Esophagus squamous epithelium (tissue), 5 donors: ENCODE measurements at regions not wholly inside any gene's neighbourhood (a gene's known extent, or its start where the extent isn't known, plus 50 kb on each side); places are given as distances from the start of the nearest gene placed in this dataset.
"Not testable (repeated sequence)": the region's sequence is repeated elsewhere in the genome, so short reads cannot be mapped to it uniquely, and the experiment has no call there.

Experiments
- DNase-seq: peaks from one replicate; lab custom pipeline; 2025; lab: John Stamatoyannopoulos, UW
- H3K27ac ChIP-seq, 4 donors: fragments of 200-600 bp; sonication (generic); one replicate each; pipeline ENCODE4 v1.5.1; 2016 to 2019; ENCODE audit warnings: mild to moderate bottlenecking in 1 of 4
- H3K27me3 ChIP-seq, 4 donors: fragments of 200-600 bp; sonication (generic); 1 replicate in 3 of 4; 2 replicates in 1 of 4; pipeline versions ENCODE4 v1.5.1 to v1.6.0; 2017 to 2021; ENCODE audit warnings: antibody characterized with exemption in 1 of 4
- H3K36me3 ChIP-seq, 3 donors: fragments of 200-600 bp; sonication (generic); one replicate each; pipeline ENCODE4 v1.5.1; 2016 to 2019
- H3K4me1 ChIP-seq, 3 donors: fragments of 200-600 bp; sonication (generic); one replicate each; pipeline ENCODE4 v1.5.1; 2017 to 2019
- H3K4me3 ChIP-seq, 4 donors: fragments of 200-600 bp; sonication (generic); 1 replicate in 3 of 4; 2 replicates in 1 of 4; pipeline ENCODE4 v1.5.1; 2016 to 2019; ENCODE audit warnings: mild to moderate bottlenecking in 2 of 4, moderate library complexity in 1 of 4
- H3K9me3 ChIP-seq, 3 donors: fragments of 200-600 bp; sonication (generic); one replicate each; pipeline ENCODE4 v1.5.1; 2016 to 2019
- CTCF ChIP-seq, 6 experiments: fragments of 450-650 bp in 4 of 6; fragments of 200-600 bp in 2 of 6; sonication (generic) in 2 of 6; IDR thresholded peaks; one replicate each; pipeline ENCODE4 v1.5.1; 2016 to 2019; ENCODE audit warnings: antibody characterized with exemption in 6 of 6, mild to moderate bottlenecking in 4 of 6, moderate library complexity in 4 of 6
- POLR2A ChIP-seq, 4 donors: fragments of 450-650 bp; IDR thresholded peaks; one replicate each; pipeline ENCODE4 v1.6.1; 2017; ENCODE audit warnings: antibody characterized with exemption in 4 of 4, mild to moderate bottlenecking in 4 of 4, moderate library complexity in 3 of 4
- WGBS, 2 donors: methylation state at CpG; one replicate each; pipeline ENCODE4 v1.1.5; 2018; 5-methylcytosine and 5-hydroxymethylcytosine counted together
- intact Hi-C: fragments of 100-400 bp; cut with DNase I; formaldehyde crosslinking; loops from one replicate; pipeline ENCODE4 v1.15.0; 2022
- donor health status: DM: yes; HTN: yes; CAD: no.

GRCh38 chr2:52611759-52612158 lies 1155.8 kb upstream of the CHAC2 start:
- Histone ChIP-seq H3K27ac (no peak overlapping the region), H3K4me3 (no peak overlapping the region), H3K4me1 (no peaks in the 10 kb centered on the region), H3K9me3 (no peaks in the 10 kb centered on the region), H3K27me3 (no peaks in the 10 kb centered on the region), H3K36me3 (no peaks in the 10 kb centered on the region)
- WGBS, 2 donors = 18 to 27% methylated on average over 2 of the region's 2 CpGs
- DNase-seq = no peak
- intact Hi-C loops = no loop called here
- TF ChIP-seq POLR2A (IDR thresholded peaks at IDR 0.05) (no peak), CTCF (IDR thresholded peaks at IDR 0.05) (no peak)

GRCh38 chr2:52608030-52608429 lies 1159.6 kb upstream of the CHAC2 start:
- Histone ChIP-seq H3K27me3 (no peaks in the 10 kb centered on the region), H3K36me3 (no peaks in the 10 kb centered on the region), H3K4me1 (no peaks in the 10 kb centered on the region), H3K27ac (no peak overlapping the region), H3K9me3 (no peaks in the 10 kb centered on the region), H3K4me3 (no peak overlapping the region)
- intact Hi-C loops = no loop called here
- DNase-seq = no peak
- 77 to 88% methylated on average over 2 of the region's 2 CpGs for WGBS, 2 donors
- TF ChIP-seq CTCF (IDR thresholded peaks at IDR 0.05) = no peak
- TF ChIP-seq POLR2A (IDR thresholded peaks at IDR 0.05) = no peak

GRCh38 chr2:52597346-52597745 lies 1170.3 kb upstream of the CHAC2 start:
- Histone ChIP-seq H3K4me1 (no peaks in the 10 kb centered on the region), H3K27me3 (no peaks in the 10 kb centered on the region), H3K27ac (no peak overlapping the region), H3K9me3 (no peaks in the 10 kb centered on the region), H3K36me3 (no peaks in the 10 kb centered on the region), H3K4me3 (no peak overlapping the region)
- no peak for DNase-seq
- intact Hi-C loops = no loop called here
- no peak for TF ChIP-seq POLR2A (IDR thresholded peaks at IDR 0.05)
- no peak for TF ChIP-seq CTCF (IDR thresholded peaks at IDR 0.05)

GRCh38 chr2:52594026-52594425 lies 1173.6 kb upstream of the CHAC2 start:
- WGBS, 2 donors = 31 to 36% methylated on average over 2 of the region's 2 CpGs
- DNase-seq = no peak
- H3K4me1 ChIP-seq = no peaks in the 10 kb centered on the region

GRCh38 chr2:52584071-52584470 lies 1183.5 kb upstream of the CHAC2 start:
- intact Hi-C loops = not testable (repeated sequence)
- H3K9me3 ChIP-seq = peaks cover 0 to 14% (median 3%) of the 10 kb centered on the region in 3 donors
- 67 to 83% methylated on average over 1 to 5 of the region's 5 CpGs for WGBS, 2 donors

More at GRCh38 chr2:52594026-52594425, 1173.6 kb upstream of the CHAC2 start:
- Histone ChIP-seq H3K4me3 (no peak overlapping the region), H3K9me3 (no peaks in the 10 kb centered on the region), H3K36me3 (no peaks in the 10 kb centered on the region), H3K27me3 (no peaks in the 10 kb centered on the region), H3K27ac (no peak overlapping the region)
- TF ChIP-seq POLR2A (IDR thresholded peaks at IDR 0.05) (no peak), CTCF (IDR thresholded peaks at IDR 0.05) (no peak)
- intact Hi-C loops = no loop called here

GRCh38 chr2:52572469-52572894 lies 1195.1 kb upstream of the CHAC2 start:
- intact Hi-C loops = no loop called here
- H3K27ac ChIP-seq = no peak overlapping the region
- no peak for DNase-seq
- H3K4me3 ChIP-seq = no peak overlapping the region
- H3K27me3 ChIP-seq = no peaks in the 10 kb centered on the region
- H3K36me3 ChIP-seq = no peaks in the 10 kb centered on the region
- H3K9me3 ChIP-seq = peaks cover 0 to 23% (median 0%) of the 10 kb centered on the region in 3 donors
- WGBS, 2 donors = 98% methylated on average over 7 of the region's 41 CpGs; no CpG with 5 or more reads in 1 of the 2 donors
- TF ChIP-seq CTCF (IDR thresholded peaks at IDR 0.05) (no peak), POLR2A (IDR thresholded peaks at IDR 0.05) (no peak)
- no peaks in the 10 kb centered on the region for H3K4me1 ChIP-seq

More at GRCh38 chr2:52584071-52584470, 1183.5 kb upstream of the CHAC2 start:
- H3K36me3 ChIP-seq, H3K4me3 ChIP-seq, DNase-seq, H3K27ac ChIP-seq, H3K4me1 ChIP-seq, H3K27me3 ChIP-seq: not testable (repeated sequence)
